HG02759 (cell line): ENCODE measurements at regions not wholly inside any gene's neighbourhood (a gene's known extent, or its start where the extent isn't known, plus 50 kb on each side); places are given as distances from the start of the nearest gene placed in this dataset.
"Not testable (repeated sequence)": the region's sequence is repeated elsewhere in the genome, so short reads cannot be mapped to it uniquely, and the experiment has no call there.

Source experiments
- ATAC-seq: cut with Tn5 transposase; IDR thresholded peaks from one replicate; pipeline ENCODE4 v1.9.1; 2021; ENCODE audit warnings: mild to moderate bottlenecking, moderate library complexity; ENCODE audit not compliant: unreplicated experiment

GRCh38 chr14:66008631-66009030, 477.5 kb upstream of the CCDC196 start:
- no peak for ATAC-seq

GRCh38 chr14:66009089-66009488, 477.1 kb upstream of the CCDC196 start:
- ATAC-seq: no peak

GRCh38 chr14:66010695-66011094, 475.5 kb upstream of the CCDC196 start:
- ATAC-seq: no peak

GRCh38 chr14:66011855-66012254, 474.3 kb upstream of the CCDC196 start:
- no peak for ATAC-seq

- not testable (repeated sequence) for ATAC-seq
Observed at GRCh38 chr14:66013607-66014006, 472.6 kb upstream of the CCDC196 start.

GRCh38 chr14:66015071-66015780, 470.9 kb upstream of the CCDC196 start:
- ATAC-seq: no peak

GRCh38 chr14:66017927-66018326, 468.2 kb upstream of the CCDC196 start:
- ATAC-seq: no peak

- no peak for ATAC-seq
Observed at GRCh38 chr14:66022526-66022925, 463.6 kb upstream of the CCDC196 start.

GRCh38 chr14:66025779-66026178, 460.4 kb upstream of the CCDC196 start:
- ATAC-seq: no peak

GRCh38 chr14:66031981-66032380, 454.2 kb upstream of the CCDC196 start:
- ATAC-seq: not testable (repeated sequence)

GRCh38 chr14:66032800-66033199, 453.4 kb upstream of the CCDC196 start:
- no peak for ATAC-seq

- ATAC-seq: no peak
Observed at GRCh38 chr14:66036547-66036946, 449.6 kb upstream of the CCDC196 start.

- ATAC-seq: no peak
Observed at GRCh38 chr14:66037361-66037760, 448.8 kb upstream of the CCDC196 start.

GRCh38 chr14:66038212-66038611, 448.0 kb upstream of the CCDC196 start:
- ATAC-seq: no peak

- no peak for ATAC-seq
Observed at GRCh38 chr14:66038618-66039017, 447.6 kb upstream of the CCDC196 start.

GRCh38 chr14:66039495-66039894, 446.7 kb upstream of the CCDC196 start:
- ATAC-seq: no peak

GRCh38 chr14:66041582-66041981, 444.6 kb upstream of the CCDC196 start:
- no peak for ATAC-seq

- no peak for ATAC-seq
Observed at GRCh38 chr14:66043921-66044320, 442.2 kb upstream of the CCDC196 start.

- no peak for ATAC-seq
Observed at GRCh38 chr14:66045572-66046021, 440.6 kb upstream of the CCDC196 start.

- ATAC-seq: no peak
Observed at GRCh38 chr14:66046035-66046434, 440.1 kb upstream of the CCDC196 start.

GRCh38 chr14:66046591-66046990, 439.6 kb upstream of the CCDC196 start:
- no peak for ATAC-seq

GRCh38 chr14:66056268-66056907, 429.8 kb upstream of the CCDC196 start:
- ATAC-seq: no peak
